Stimulated activated CD4-positive, alpha-beta T cell treated with anti-CD3 and anti-CD28 coated beads, Interleukin-12 subunit alpha, Interleukin-12 subunit beta, amount 100 ng/mL, for 48 hours (primary cell): ENCODE measurements at regions not wholly inside any gene's neighbourhood (a gene's known extent, or its start where the extent isn't known, plus 50 kb on each side); places are given as distances from the start of the nearest gene placed in this dataset.
"Not testable (repeated sequence)": the region's sequence is repeated elsewhere in the genome, so short reads cannot be mapped to it uniquely, and the experiment has no call there.

Experiments
- DNase-seq, 3 donors: peaks; one replicate each; pipeline ENCODE4 v3.0.0-alpha.2; 2020; ENCODE audit warnings: low read depth in 2 of 3, low spot score in 1 of 3

DNA sequence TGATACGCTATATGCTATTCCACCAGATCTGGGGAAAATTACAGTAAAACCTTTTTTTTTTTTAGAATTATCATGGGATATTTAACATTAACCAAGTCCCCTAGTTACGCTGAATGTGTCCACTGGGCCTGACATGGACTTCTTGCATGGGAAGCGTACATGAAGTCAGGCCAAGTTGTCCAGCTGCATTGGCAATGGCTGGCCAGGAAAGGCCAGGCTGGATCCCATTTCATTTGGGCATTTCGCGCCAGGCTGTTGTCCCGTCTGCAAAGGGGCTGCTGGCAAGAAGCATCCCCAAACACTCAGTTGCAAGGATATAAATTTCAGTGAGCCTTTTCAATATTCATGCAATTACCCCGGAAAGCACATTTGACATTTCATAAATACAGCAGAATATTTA is 933.3 kb downstream of the GRID1 start:
- DNase-seq, result no peak

DNA sequence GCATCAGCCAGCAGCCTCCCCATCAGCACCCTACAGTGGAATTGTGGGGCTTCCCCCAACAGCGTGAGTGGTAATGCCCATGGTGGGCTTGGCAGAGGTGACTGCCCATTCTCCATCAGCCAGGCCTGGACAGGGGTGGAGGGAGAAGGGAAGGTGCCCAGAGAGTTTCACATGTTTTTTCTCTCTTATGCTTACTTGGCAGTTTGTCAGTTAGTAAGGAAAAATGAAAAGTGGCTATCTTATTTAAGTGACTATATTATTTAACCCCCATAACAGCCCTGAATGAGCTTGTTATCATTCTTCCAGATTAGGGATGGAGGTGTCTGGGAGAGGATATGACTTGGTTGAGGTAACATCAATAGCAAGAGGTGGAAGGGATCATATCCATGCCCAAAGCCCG is 921.7 kb downstream of the GRID1 start:
- no peak for DNase-seq

DNA sequence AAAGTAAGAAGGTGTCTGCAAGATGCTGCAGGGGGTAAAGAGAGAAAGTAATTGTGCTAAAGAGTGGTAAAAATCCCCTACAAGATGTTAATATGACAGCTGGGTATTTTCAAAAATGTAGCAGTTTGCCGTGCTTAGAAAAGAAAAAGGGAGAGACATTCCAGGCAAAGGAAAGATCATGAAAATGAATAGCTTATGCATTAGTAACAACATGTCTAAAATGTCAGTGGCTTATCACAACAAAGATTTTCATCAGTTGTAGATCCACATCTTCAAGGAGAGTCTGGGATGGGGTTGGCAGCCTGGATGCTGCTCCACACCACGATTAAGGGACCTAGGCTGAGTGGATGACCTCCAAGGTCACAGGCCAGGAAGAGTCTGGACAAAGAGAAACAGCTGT is 920.9 kb downstream of the GRID1 start:
- no peak for DNase-seq

DNA sequence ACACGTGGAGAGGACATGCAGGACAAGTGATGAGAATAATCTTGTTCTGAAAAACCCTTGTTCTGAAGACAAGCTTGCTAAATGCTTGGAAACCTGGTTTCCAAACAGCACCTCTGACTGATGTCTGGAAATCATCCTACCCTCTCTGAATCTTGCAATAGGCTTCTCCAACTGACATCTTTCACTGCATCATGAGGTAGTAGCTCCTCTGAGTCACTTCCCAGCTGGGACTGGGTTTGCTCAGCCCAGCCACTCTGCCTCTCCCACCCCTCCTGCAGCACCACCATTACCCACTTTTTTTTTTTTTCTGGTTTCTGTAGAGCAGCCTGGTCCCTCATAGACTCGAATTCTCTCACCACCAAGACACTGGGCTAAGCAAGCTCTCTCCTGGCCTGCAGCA is 919.8 kb downstream of the GRID1 start:
- DNase-seq, result no peak

DNA sequence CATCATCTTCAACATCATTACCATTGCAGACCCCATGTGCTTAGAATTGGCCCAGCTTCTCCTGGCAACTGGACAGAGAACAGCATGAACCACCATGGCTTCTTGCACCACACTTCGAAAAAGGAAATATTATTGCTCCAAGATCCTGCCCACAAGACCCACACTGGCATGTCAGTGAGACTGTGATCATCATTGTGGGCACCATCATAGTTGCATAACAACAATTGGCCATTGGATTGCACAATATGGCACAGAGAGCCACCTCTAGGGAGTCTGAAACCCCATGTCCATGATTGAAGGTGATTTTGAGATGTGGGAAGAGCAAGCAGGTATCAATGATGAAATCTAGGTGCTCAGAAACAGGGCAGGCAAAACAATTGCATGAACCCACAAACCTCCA is 918.9 kb downstream of the GRID1 start:
- no peak for DNase-seq

DNA sequence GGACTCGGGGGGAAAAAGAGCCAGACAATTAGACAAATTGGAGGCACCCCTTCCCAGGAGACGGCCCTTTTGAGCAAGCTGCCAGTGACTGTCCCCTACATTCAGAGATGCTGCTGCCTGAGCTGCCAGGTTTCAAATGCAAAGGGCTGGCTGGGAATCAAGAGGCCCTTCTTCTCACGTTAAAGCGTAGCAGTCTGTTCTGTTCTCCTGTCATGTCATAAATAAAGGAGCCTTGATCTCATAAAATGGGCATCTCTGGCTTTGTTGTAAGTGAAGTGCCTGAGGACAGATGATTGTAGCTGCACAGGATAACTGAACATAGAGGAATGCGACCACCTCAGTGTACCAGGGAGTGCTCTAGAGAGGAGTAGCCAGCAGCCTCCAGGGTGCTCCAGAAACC is 917.9 kb downstream of the GRID1 start:
- no peak for DNase-seq

DNA sequence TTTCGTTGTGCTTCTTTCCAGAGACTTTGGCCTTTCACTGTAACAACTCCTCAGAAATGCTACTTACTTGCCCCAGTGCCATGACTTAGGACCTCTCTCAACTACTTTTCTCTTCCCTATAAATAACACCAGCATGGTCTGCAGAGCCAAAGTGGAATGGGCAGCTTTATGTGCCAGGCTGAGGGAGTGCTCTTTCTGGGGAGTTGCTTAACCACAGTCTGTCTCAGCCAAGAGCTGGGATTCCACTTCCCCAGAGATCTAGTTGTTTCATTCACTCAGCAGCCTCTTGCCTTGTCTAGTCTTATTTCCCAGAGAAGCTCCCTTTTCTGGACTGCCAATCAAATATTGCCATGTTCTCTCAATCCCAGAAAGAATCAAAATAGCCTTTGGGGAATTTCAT is 912.2 kb downstream of the GRID1 start:
- DNase-seq, result no peak

DNA sequence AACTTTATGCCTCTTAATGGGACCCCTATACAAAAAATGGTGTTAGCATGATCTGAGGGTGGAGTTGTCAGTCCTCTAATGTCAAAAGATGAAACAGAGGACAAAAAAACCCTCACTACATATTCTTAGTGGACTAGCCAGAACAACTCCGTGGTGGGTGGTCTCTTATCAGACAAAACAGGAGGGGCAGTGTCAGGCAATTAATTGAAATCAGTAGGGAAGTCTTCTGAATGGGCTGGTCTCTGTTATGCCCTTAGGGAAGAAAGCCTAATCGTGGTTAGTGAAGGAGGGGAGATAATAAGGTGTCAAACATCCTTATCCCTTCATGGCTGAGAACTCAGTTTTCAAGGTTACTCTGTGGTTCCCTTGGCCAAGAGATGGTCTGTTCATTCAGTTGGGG is 909.4 kb downstream of the GRID1 start:
- DNase-seq, result no peak

DNA sequence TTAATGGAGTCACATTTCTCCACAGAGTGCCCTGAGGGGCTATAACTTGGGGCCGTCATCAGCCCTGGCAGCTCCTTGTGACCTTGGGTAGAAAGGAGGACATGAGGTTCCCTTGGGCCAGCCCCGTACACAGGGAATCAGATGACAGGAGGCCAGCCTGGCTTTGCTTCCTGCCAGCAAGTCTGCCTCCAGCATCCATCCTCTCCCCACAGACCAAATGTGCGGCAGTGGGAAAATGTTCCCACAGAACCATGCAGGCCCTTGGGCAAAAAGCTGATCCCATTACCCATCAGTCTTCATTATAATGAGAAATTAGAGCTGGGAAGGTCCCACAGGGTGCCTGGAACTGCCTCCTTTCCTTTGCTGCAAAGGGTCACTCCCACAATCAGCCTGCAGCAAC is 908.3 kb downstream of the GRID1 start:
- DNase-seq, result no peak

DNA sequence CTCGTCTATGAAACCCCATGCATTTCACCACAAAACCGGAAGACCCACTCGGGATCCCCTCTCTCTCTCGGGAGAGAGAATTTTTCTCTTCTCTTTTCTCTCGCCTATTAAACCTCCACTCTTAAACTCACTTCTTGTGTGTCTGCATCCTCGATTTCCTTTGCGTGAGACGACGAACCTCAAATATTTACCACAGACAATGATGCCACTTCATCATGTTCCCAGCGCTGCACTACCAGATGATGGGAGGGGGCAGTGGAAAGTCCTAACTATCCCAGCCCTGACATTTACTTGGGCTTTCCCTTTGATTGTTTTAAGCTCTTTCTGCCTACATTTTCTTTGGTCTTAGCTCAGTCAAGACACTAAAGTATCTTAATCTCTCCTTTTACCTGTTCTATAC is 906.7 kb downstream of the GRID1 start:
- no peak for DNase-seq

DNA sequence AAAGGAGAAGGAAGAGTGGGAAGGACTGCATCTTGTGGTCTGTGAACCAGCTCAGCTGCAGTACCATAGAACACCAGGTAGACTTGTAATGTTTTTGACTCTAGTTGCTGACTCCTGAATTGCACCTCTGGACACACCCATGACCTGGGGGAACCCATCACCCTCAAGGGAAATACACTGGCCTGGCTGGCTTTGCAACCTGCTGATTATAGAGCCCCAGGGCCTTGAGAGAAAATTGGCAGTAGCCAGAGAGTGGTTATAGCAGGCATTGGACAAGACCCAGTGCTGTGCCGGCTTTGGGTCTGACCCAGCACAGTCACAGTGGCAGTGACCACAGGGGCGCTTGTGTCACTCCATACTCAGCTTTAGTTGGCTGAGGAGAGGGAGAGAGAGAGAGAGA is 902.3 kb downstream of the GRID1 start:
- no peak for DNase-seq

DNA sequence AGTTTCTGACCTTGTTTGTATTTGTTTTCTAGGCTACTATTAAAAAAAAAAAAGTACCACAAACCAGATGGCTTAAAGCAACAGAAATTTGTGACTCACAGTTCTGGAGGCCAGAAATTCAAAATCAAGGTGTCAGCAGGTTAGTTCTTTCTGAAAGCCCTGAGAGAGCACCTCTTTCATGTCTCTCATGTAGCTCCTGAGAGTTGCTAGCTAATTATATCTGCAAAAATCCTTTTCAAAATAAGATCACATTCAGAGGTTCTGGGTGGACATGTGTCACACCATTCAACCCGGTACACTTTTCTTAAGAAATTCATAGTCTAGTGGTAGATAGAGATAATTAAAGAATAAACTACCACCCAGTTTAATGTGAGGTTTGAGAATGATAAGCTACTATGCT is 888.6 kb downstream of the GRID1 start:
- no peak for DNase-seq

DNA sequence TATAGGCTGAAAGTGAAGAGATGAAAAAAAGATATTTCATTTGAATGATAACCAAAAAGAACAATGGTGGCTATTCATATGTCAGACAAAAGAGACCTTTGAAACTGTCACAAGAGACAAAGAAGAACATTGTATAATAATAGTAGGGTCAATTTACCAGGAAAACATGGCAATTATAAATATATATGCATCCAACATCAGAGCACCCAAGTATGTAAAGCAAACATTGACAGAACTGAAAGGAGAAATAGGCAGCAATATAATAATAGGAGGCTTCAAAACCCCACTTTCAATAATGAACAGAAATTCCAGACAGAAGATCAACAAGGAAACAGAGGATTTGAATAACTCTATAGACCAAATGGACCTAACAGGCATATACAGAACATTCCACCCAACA is 876.2 kb downstream of the GRID1 start:
- DNase-seq, result no peak

DNA sequence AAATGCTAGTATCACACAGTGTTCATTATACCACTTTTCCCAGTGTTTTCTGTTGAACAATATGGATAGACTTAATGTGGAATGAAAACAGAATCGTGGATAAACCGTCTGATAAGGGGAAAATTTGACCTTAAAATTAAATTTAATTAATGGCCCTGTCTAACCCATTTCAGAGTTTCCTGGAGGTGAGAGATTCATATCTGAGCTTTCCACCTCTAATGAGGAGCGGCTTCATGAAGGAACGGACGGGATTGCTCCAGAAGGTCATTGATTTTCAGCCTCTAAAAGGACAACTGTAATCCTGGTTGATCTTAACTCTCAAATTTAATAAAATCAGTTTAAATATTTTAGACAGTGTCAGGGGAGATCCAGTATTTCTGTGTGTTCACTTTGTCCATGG is 874.9 kb downstream of the GRID1 start:
- DNase-seq, result no peak

DNA sequence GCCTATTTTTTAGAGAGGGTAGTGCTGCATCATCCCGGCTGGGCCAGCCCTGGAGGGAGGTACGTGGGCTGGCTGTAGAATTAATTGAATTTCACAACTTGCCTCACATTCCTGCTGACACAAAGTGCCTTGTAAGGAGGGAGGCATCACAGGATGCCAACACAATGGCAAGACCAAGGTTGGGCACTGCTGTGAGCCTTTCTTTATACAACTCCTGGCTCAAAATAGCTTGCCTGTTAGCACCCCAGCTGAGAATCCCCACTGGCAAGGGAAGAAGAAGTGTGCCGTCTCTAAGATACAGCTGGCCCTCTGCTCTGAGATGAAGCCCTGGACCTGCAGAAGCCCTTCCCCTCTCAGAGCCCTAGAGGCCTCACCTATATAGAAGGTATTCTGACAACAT is 873.9 kb downstream of the GRID1 start:
- DNase-seq, result no peak

DNA sequence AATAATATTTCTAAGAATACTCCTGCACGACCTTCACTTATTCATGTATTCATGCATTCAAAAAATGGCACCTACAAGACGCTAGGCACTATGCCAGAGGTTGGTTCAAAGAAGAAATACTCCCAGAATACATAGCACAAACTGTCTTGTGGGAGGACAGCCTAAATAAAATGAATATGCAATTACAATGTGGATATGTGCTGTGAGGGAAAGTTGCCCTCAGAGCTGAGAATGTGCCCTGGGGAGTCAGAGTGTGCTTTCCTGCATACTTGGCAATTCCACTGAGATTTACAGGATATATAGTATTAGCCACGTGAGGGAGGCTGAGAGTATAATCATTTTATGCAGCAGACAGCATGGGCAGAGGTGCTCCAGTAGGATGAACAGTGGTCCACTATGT is 872.9 kb downstream of the GRID1 start:
- no peak for DNase-seq

DNA sequence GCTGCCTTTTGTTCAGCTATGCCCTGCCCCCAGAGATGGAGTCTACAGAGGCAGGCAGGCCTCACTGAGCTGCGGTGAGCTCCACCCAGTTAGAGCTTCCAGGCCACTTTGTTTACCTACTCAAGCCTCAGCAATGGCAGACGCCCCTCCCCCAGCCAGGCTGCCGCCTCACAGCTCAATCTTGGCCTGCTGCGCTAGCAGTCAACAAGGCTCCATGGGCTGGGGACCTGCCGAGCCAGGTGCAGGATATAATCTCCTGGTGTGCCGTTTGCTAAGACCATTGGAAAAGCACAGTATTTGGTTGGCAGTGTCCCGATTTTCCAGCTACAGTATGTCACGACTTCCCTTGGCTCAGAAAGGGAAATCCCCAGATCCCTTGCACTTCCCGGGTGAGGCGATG is 862.0 kb downstream of the GRID1 start:
- not testable (repeated sequence) for DNase-seq

DNA sequence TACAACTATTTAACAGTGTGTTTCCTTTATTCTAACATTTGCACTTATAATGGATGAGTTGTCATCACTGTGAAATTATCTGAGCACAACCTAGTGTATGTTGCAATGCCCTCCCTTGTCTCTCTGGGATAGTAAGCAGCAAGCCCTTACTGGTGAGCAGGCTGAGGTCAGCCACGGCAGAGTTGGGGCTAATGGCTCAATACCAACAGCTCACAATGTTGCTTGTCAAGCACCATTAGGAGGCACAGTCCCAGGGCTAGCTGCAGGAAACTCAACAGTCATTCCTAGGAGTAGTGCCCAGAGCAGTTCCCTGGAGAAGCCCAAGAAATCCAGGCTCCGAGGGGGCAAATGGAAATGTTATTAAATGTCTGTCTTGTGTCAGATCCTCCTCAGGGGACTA is 858.4 kb downstream of the GRID1 start:
- no peak for DNase-seq

DNA sequence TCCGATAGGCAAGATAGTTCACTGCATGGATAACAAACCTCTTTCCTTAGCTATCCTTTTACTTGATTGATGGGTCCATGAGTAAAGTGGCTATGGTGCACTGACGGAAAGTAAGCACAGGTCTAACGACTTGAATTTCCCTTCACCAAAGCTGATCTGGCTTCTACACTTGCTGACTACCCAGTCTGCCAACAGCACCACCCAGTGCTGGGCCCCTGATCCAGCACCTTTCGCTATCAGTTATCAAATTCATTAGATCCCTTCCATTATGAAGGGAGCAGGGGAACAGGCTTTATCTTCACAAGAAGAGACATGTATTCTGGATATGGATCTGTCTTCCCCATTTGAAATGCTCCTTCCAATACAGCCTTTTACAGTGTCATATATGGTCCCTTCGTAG is 855.9 kb downstream of the GRID1 start:
- DNase-seq, result no peak

DNA sequence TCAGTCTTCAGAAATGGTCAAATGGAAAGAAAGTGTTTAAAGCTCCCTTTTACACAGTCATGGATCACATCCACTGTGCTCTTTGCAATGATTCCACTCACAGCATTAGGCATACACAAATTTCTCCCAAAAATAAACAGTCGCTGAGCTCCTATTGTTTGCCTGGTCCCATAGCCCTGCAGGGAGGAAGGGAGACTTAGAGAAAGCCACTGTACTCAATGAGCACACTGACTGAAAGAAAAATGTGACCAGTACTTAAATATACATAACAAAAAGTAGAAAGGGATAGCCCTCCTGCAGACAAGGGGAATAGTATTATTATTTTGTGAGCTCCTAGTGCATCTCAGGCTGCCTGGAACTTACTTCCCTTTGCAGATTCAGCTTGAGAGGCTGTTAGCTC is 853.2 kb downstream of the GRID1 start:
- DNase-seq, result no peak

DNA sequence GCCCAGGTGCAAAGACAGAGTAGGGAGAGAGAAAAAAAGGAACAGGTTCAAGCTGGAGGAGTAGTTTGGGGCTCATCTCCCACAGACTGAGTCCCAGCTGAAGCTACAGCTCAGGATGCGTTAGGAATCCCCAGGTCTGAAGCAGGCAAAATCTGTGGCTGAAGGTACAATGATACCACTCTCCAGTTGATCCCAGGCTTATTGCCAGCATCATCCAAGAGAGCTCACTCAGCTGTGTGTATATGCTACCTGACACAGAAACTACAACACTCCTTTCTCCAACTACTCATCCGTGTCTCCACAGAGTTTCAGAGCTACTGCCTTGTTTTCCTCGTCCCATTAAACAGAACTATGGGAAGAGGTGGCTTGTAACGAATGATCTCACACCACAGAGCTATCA is 851.3 kb downstream of the GRID1 start:
- DNase-seq, result no peak

DNA sequence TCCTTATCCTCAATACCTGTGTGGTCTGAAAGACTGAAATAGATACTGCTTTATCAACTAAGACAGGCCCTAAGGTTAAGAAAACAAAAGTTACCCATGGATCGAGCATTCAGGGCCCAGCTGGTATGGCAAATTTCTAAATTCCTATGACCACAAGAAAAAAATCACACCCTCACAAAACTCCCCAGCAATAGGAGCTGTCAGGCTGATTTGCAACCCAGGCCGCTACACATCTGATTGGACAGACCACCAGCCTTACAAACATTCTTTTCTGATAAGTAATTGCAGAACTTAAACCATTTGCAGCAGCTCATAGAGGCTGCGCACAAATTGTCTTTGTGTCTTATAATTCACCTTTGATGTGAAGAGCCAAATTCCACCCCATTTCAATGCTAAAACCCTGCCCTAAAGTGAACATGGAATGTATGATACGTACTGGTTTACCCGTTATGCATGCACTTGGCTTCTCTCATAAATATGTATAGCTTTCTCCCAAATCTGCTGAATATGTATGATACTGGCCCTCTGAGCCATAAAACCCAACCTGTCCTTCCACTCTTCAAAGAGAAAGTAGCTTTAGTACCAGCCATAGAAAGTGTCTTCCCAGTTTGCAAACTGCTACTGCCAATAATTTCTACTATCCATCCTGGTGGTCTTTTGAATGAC is 842.5 kb downstream of the GRID1 start:
- DNase-seq, result no peak

DNA sequence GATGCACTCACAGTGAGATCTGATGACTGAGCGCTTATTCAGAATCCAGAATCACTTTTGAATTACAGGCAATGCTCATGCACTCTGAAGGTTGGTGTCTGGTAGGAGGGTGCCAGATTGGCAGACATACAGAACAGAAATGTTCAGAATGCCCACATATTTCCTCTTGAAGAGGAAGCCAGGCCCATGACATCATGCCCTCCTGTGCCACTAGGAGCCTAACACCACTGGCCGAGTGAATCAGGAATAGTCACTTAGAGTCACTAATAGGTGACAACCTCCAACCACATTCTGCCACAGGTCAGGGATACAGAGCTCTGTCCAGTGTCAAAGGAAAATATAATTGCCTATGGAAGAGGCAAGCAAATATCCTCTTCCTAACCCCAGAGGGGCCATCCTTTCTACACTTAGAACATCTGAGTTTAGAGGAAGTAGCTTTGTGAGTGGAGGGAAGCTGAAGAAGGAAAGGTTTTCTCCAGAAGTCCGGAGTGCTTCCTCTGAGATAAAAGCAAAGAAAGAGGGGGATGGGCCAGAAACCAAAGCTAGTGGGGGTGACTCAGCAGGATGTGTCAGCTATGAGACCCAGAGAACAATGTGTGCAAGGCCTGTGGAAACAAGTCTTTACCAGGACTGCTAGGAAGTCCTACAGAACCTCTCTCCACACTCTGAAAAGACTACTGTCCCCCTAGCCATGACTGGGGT is 838.8 kb downstream of the GRID1 start:
- no peak for DNase-seq
